Mononuclear cell (primary cell): ENCODE measurements at regions not wholly inside any gene's neighbourhood (a gene's known extent, or its start where the extent isn't known, plus 50 kb on each side); places are given as distances from the start of the nearest gene placed in this dataset.
"Not testable (repeated sequence)": the region's sequence is repeated elsewhere in the genome, so short reads cannot be mapped to it uniquely, and the experiment has no call there.

Experiments used
- H3K27me3 ChIP-seq: 2 replicates; pipeline ENCODE4 v1.6.0; 2011; ENCODE audit warnings: low read length, control low read depth; ENCODE audit not compliant: insufficient read depth
- H3K4me1 ChIP-seq: 2 replicates; pipeline ENCODE4 v1.5.1; 2011; ENCODE audit warnings: mild to moderate bottlenecking, low read length, control low read depth; ENCODE audit not compliant: insufficient read depth
- H3K4me3 ChIP-seq: 2 replicates; pipeline ENCODE4 v1.5.1; 2011; ENCODE audit warnings: mild to moderate bottlenecking, low read length, moderate library complexity
- H3K9me3 ChIP-seq: 2 replicates; pipeline ENCODE4 v1.5.1; 2011; ENCODE audit warnings: low read depth, mild to moderate bottlenecking, control low read depth, low read length

DNA sequence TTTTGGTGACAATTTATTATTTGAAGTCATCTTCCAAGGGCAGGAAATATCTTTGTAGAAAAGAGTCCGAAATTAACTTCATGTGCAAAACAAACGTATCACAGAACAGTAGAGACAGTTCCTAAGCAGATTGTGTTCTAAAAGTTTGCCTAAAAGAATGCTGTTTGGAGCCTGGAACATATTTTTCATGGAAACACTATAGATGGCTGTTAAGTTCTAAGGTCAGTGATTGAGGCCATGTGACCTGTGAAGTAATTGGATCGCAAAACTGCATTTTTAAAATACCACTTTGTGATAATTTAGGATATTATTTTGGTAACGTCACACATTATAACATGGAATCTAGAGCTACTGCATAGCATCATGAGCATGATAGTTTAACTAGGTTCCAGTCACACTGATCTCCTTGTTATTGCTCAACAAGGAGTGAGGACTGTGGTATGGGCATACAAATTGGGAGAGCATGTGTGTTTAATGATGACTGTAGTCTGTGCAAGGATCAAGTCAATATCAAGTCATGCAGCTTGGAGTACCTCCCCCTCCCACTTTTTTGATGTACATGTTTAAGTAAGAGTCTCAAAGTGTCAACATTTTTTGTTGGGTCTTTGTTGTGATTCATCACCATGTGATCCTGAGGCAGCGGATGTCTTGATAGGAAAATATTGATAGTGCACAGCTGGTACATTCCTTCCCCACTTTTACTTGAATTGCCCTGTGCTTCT lies 609.3 kb upstream of the CITED2 start:
- Histone ChIP-seq H3K4me1 (no peaks in the 10 kb centered on the region), H3K9me3 (no peaks in the 10 kb centered on the region), H3K4me3 (no peak overlapping the region), H3K27me3 (no peaks in the 10 kb centered on the region)

DNA sequence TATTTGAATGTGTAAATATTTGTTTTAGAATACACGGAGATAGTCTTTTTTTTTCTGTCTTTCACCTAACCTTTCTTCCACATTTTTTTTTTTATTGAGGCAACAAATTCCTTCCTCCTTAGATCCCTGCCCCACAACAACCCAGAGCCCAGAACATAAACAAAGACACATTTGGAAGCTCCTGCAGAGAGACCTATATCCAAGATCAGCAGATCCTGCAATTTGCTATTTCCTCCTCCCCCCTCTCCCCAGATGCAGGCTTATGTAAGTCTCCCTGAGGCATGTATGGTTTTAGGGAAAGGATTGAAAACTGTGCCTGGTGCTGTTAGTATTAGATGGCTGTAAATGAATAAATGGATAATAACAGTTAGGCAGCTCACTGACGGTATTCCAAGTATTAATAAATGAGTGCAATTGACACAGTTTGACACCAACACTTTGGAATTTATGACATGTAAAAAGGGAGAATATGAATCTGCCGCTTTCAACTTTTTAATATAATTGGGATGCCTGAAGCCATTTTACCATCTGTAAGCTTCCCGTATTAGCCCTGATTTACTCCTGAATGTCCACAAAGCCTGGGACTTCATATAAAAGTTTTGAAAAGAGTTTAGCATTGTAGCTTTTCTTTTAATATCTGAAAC lies 608.3 kb upstream of the CITED2 start:
- Histone ChIP-seq H3K27me3 (no peaks in the 10 kb centered on the region), H3K4me3 (no peak overlapping the region), H3K9me3 (no peaks in the 10 kb centered on the region), H3K4me1 (no peaks in the 10 kb centered on the region)

DNA sequence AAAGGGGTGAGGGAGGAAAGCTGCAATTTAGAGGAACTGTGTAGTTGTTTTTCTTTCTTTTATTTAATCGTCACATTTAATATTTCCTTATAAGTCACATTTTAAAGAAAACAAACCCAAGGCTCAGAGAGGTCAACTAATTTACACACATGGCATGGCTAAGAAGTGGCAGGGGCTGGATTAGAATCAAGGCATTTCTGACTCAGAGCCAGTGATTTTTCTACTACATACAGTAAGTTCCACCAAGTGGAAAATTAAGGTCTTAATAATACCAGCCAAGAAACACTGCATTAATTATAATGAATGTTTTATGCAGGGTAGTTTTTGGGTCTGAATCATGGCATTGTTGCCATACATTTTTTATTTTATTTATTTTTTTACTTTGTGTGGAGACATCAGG lies 607.7 kb upstream of the CITED2 start:
- Histone ChIP-seq H3K4me1 (no peaks in the 10 kb centered on the region), H3K27me3 (no peaks in the 10 kb centered on the region), H3K4me3 (no peak overlapping the region), H3K9me3 (no peaks in the 10 kb centered on the region)

DNA sequence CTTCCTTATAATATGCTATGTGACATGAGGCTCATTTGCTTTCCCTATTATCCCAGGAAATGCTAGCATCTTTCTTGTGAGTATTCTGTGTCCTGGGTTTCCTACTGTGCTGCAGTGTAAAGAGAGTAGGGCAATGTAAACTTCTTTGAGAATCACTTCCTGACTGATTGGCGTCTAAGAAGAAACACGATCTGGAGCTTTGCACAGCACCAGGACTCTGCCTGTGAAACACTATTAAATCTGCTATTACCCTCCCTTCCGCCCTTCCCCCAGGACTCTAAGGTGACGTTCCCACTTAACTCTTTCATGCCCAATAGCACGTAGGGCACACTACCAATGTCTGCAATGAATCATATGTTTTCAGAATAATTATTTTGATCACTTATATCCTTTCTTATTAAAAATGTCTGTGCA lies 607.3 kb upstream of the CITED2 start:
- no peaks in the 10 kb centered on the region for H3K9me3 ChIP-seq
- no peaks in the 10 kb centered on the region for H3K27me3 ChIP-seq
- no peaks in the 10 kb centered on the region for H3K4me1 ChIP-seq
- H3K4me3 ChIP-seq = no peak overlapping the region

DNA sequence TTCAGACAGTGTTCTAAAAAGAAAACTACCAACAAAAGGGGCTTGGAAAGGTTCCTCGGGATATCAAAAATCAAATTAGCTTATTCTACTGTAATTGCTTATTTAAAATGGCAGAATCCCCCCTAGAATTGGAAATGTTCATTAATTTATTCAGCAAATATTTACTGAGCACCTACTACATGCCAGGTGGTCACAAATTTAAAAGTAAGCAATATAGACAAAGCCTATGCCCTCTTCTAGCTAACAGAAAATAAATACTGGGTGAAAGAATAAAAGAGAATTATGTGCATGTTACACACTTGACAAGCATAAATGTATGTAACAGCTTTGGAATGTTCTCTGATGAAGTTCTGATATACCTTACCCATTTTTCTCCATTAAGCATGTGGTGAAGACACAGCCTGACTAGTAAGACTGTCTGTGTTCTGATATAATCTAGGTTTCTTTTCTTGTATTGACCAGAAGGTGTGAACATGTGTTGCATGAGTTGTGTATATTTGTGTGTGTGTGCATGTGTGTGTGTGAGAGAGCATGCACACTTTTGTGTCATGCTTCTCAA lies 606.7 kb upstream of the CITED2 start:
- Histone ChIP-seq H3K27me3 (no peaks in the 10 kb centered on the region), H3K4me1 (no peaks in the 10 kb centered on the region), H3K4me3 (no peak overlapping the region)

DNA sequence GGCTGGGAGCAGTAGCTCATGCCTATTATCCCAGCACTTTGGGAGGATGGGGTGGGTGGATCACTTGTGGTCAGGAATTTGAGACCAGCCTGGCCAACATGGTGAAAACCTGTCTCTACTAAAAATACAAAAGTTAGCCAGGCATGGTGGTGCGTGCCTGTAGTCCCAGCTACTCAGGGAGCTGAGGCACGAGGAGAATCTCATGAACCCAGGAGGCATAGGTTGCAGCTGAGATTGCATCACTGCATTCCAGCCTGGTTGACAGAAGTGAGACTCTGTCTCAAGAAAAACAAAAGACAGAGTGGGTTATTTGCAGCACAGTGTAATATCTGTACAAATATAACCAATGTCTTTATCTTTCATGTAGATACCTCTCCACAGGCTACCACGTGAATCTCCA lies 606.2 kb upstream of the CITED2 start:
- not testable (repeated sequence) for H3K4me1 ChIP-seq, H3K4me3 ChIP-seq, H3K9me3 ChIP-seq, H3K27me3 ChIP-seq

More for the DNA sequence above, 606.7 kb upstream of the CITED2 start:
- H3K9me3 ChIP-seq = no peaks in the 10 kb centered on the region

DNA sequence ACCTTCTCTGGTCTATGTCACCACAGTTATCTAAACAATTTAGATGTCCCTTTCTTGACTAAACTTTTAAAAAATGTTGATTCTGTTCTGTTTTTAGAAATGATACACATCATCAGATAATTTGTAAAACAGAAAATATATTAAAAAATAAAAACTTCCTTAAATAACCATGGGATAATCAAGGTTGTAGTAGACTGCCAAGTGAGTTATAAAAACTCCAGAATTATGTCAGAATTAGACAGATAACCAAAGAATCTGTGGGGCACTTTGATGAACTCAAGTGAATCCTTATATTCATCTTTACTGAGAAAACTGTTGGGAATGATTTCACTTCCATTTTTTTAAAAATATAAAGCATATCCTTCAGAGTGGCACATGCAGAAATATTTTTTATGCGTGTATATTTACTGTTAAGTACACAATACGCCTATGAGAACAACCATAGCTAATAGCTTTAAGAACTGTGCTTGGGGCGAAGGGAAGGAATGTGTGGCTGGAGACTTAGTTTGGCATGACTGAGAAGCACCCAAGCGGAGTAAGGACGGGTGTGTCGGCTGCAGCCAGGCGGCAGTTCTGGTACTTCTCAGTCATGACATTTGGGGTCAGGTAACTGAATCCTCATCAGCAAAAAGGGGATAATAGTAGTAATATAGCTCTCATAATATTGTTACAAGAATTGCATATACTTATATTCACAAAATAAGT lies 604.7 kb upstream of the CITED2 start:
- Histone ChIP-seq H3K27me3 (no peaks in the 10 kb centered on the region), H3K4me1 (no peaks in the 10 kb centered on the region), H3K9me3 (no peaks in the 10 kb centered on the region), H3K4me3 (no peak overlapping the region)

DNA sequence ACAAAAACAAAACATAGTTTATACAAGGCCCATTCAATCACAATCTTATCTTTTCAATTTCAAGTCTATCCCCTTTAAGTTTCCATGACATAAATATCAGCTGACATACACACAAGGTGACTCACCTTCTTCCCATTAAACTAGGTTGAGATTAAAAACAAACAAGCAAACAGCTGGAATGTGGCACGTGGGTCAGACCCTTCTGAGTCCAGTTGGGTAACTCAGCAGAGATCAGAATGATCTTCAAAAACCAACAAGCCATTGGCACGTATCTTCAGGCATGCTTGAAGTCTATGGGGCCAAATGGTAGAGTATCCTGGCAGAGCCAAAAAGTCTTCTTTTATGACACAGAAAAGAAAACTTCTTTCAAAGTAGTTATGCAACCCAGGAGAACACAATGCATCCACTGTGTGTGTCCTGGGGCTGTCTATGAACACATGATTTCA lies 603.5 kb upstream of the CITED2 start:
- Histone ChIP-seq H3K4me3 (no peak overlapping the region), H3K4me1 (no peaks in the 10 kb centered on the region), H3K9me3 (no peaks in the 10 kb centered on the region), H3K27me3 (no peaks in the 10 kb centered on the region)

DNA sequence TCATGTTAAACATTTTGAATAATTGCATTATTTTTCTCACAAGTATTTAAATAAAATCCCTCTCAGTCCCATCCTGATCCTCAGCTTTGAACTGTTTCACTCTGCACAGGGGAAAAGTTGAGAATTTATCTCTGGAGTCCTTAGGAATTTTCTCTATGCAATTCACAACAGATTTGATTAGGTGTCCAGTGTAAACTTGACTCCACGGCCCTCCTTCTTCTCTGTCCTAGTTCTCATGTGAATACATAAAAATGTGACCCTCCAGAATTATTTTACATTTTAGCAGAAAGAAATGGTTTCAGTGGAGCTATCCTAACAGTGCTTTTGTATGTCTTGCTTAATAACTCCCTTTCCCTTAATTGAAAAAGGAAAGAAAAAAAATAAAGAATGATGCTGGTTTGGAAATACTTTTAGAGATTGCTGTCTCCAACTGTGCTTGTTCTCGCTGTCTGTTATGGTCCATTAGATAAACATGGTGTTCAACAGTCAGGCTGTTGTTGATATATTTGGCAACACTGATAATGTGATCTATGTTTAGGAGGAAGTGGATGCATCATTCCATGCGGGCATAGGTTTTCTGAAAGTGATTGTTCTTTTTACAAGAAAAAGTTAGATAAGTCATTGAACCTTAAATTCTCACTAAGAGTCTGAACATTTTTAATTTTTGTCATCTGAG lies 599.4 kb upstream of the CITED2 start:
- Histone ChIP-seq H3K4me3 (no peak overlapping the region), H3K4me1 (no peaks in the 10 kb centered on the region), H3K9me3 (no peaks in the 10 kb centered on the region), H3K27me3 (no peaks in the 10 kb centered on the region)

DNA sequence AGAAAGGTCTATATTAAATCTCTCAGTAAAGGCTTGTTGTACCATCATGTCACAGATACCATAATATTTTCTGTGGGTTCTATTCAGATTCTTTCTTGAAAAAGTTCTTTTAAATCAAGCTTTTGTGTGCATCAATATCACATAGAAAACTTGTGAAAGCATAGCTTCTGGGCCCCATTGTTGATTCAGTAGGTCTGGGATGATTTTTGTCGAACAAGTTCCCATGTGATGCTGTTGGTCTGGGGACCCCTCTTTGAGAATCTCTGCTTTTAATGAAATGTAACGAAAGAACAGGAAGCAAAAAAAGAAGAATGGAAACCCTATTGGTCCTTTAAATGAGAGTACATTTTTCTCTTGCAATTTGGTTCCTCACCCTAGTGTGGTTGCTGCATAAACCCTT lies 597.7 kb upstream of the CITED2 start:
- Histone ChIP-seq H3K4me3 (no peak overlapping the region), H3K4me1 (no peaks in the 10 kb centered on the region), H3K27me3 (no peaks in the 10 kb centered on the region), H3K9me3 (no peaks in the 10 kb centered on the region)

DNA sequence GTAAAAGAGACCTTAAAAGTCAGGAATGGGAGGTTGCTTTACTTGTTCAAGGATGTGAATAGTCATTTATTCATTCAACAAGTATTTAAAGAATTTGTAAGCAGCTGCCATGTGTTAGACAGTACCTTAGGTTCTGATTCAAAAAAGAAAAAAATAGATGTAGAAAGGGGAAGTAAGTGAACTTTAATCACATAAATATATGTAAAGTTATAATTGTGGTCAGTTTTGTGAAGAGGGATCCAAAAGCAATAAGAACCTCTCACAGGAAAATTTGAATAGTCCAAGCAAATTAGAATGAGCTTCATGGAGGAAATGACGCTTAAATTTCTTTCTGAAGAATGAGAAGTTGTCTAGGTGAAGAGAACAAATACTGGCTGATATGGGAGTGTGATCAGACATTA lies 596.1 kb upstream of the CITED2 start:
- H3K4me3 ChIP-seq = no peak overlapping the region
- no peaks in the 10 kb centered on the region for H3K27me3 ChIP-seq
- H3K4me1 ChIP-seq = no peaks in the 10 kb centered on the region
- H3K9me3 ChIP-seq = no peaks in the 10 kb centered on the region

DNA sequence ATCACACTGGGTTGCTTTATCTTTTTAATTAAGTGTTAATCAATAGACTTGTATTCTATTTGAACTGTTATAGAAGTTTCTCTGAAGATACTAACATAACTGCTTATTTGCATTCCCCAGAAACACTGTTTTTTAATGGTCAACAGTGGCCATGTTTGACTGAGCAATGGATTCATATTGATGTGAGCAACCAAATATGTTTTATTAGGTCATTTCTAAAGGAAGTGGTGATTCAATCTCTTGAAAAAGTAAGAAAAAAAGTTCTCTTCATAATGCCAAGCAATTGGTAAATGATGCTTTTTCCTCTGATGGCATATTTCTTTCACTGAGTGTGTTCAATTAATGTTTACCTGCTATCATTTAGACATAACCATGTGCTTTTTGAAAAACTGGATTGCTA lies 593.0 kb upstream of the CITED2 start:
- H3K27me3 ChIP-seq = no peaks in the 10 kb centered on the region
- H3K4me1 ChIP-seq = no peaks in the 10 kb centered on the region
- no peak overlapping the region for H3K4me3 ChIP-seq
- H3K9me3 ChIP-seq = no peaks in the 10 kb centered on the region

DNA sequence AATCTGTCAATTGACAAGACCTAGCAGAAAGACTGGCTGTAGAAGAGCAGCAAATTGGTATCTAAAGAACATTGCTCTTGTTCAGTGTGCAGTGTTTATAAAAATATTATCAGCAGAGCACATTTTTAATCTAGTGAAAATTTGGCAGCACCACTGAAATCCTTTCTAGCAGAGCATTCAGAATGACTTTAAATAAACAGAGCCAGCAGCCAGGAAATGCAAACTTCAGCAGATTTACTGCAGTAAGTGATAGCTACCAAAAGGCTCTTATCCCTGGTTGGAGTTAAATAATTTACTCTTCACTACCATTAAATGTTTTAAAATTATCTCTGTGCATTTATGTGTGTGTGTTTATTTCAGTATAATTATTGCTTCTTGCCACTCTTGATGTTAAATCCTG lies 590.9 kb upstream of the CITED2 start:
- no peak overlapping the region for H3K4me3 ChIP-seq
- H3K9me3 ChIP-seq = no peaks in the 10 kb centered on the region
- H3K27me3 ChIP-seq = no peaks in the 10 kb centered on the region
- H3K4me1 ChIP-seq = no peaks in the 10 kb centered on the region

DNA sequence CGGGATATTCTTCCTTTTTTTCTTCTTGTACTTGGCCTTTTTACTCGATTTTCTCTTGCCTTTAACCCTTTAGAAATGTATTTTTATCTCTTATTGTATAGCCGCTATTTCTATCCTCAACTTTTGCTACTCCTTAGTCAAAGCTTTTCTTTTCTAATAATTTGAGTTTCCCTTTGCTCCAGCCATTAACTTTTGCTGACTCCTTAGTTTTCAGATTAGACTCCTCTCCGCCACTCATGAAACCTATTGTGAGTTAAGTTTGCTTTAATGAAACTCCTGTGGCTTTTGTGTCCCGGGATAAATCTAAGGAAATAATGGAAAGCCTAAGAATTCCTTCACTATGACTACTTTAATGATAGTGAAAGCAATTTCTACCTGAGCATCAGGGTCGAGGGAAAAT lies 590.3 kb upstream of the CITED2 start:
- no peaks in the 10 kb centered on the region for H3K9me3 ChIP-seq
- no peaks in the 10 kb centered on the region for H3K4me1 ChIP-seq

More for the DNA sequence above, 590.3 kb upstream of the CITED2 start:
- H3K4me3 ChIP-seq = no peak overlapping the region
- H3K27me3 ChIP-seq = no peaks in the 10 kb centered on the region
